COR-L47 (cell line): ENCODE measurements at regions not wholly inside any gene's neighbourhood (a gene's known extent, or its start where the extent isn't known, plus 50 kb on each side); places are given as distances from the start of the nearest gene placed in this dataset.

Experiments used
- DNase-seq: peaks from one replicate; lab custom pipeline; 2025; lab: John Stamatoyannopoulos, UW

DNA sequence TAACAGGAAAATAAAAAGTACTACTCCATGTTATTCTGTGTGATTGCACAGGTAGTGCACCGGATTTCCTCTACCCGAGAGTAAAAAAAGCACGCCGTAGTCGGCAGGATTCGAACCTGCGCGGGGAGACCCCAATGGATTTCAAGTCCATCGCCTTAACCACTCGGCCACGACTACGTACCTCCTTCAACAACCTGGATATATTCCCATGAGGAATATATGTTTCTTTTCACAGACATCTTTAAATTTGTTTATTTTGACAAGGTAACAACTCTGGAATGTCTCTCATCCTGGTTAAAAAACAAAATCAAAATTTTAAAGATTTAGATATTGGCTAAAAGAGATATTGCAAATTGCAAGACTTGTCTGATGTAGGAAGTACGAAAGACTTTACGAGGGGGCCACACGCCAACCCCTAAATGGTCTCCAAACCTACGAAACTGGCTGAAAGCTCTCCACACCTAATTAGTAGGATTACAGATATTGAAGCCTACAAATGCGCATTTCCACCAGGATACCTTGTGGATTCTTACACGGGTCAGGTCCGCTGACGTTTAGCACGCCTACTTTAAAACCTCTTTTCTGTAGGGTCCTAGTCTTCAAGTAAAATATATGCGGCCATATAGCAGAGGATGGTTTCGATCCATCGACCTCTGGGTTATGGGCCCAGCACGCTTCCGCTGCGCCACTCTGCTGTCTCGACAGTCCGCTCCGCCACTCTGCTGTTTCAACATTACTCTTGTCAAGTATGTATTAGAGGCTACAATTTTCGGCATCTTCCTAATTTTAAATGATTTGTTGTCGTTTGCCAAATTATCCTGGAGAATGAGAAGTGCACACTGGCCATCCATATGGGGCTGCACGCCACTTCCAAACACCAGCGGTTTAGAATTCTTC, 52.2 kb upstream of the BTN3A2 start:
- peak; percentile 76 for DNase-seq
